SKM-1 (cell line): ENCODE measurements at regions not wholly inside any gene's neighbourhood (a gene's known extent, or its start where the extent isn't known, plus 50 kb on each side); places are given as distances from the start of the nearest gene placed in this dataset.
"Not testable (repeated sequence)": the region's sequence is repeated elsewhere in the genome, so short reads cannot be mapped to it uniquely, and the experiment has no call there.

Experiments used
- DNase-seq: peaks from one replicate; lab custom pipeline; 2025; ENCODE audit not compliant: unreplicated experiment; lab: John Stamatoyannopoulos, UW

- DNase-seq: no peak
Observed at GRCh38 chr15:39400821-39401550, 179.9 kb upstream of the THBS1 start.

DNA sequence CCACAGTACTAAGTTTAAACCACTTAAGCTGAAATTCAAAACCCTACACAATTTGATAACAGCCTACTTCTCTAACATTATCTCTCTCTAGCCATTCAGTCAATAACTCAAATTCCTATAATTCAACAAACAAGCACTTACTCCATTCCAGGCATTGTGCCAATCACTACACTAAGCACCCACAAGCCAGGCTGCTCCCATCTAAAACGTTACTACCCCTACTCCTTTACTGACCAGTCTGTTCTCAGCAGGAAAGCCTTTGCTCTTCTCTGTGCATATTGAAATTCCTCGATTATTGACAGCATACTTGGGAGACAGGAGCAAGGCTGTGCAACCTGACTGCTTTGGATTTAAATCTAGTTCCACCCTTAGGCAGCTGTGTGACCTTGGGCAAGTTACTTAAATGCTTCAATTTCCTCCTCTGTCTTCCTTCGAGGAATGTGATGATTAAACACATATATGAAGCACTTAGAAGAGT is 177.2 kb upstream of the THBS1 start:
- no peak for DNase-seq

DNA sequence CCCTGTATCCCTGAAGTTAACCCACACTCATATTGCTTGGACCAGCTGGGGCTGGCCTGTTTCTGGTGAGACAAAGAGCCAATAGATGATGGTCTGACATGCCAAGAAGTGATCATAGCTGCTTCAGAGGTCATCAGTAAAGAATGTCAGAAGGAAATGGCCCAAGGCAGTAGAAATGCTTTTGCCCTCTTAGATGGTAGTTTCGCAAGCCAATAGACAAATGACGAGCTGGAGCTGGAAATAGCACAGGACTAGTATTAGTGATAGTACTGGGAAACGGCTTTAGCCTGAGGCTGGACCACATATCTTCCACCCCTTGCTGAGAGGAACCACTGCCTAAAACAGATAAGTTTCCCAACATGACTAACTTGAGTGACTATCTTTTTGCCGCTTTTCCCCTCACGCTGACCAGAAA is 176.1 kb upstream of the THBS1 start:
- DNase-seq: no peak

- DNase-seq: no peak
Observed at GRCh38 chr15:39406485-39406884, 174.4 kb upstream of the THBS1 start.

GRCh38 chr15:39407116-39407515 is 173.8 kb upstream of the THBS1 start:
- DNase-seq: no peak

GRCh38 chr15:39409876-39410530 is 170.9 kb upstream of the THBS1 start:
- DNase-seq: no peak

- DNase-seq: peak; percentile 77
Observed at GRCh38 chr15:39411102-39411989, 169.5 kb upstream of the THBS1 start.

- no peak for DNase-seq
Observed at GRCh38 chr15:39413558-39413957, 167.3 kb upstream of the THBS1 start.

GRCh38 chr15:39414201-39414600 is 166.7 kb upstream of the THBS1 start:
- no peak for DNase-seq

- no peak for DNase-seq
Observed at GRCh38 chr15:39415634-39416033, 165.2 kb upstream of the THBS1 start.

- DNase-seq: no peak
Observed at GRCh38 chr15:39416258-39416657, 164.6 kb upstream of the THBS1 start.

DNA sequence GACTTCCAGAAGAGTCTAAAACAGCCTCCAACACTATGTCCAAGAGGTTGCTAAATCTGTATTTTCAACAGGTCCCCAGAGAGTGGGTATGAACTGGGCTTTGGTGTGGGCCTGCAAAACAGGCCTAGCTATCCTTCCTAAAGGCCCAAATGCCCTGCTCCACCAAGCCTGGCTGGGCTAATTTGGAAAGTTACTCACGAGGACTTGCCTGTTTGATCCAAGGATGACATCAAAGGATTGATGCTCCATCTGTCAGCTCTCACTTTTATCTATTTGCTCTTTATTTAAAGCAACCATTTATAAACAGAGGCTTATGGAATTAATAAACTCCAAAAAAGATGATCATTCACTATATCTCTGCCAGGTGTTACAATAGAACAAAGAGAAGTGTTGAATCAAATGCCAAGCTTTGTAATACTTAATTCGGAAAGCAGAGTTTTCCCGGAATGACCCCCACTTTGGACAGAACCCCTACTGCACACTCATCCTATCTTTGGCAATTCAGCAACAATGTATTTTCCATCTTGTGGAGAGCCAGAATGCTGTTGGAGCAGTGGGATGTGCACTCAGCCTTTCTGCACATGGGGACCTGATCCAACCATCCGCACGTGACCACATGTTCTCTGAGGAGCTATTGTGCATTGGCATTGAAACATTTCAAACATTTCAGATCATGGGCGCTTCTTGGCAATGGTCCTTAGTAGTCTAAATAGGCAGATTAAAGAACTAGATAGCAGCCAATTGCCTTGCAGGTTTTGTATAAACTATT is 163.3 kb upstream of the THBS1 start:
- DNase-seq: no peak

- no peak for DNase-seq
Observed at GRCh38 chr15:39419651-39420050, 161.2 kb upstream of the THBS1 start.

DNA sequence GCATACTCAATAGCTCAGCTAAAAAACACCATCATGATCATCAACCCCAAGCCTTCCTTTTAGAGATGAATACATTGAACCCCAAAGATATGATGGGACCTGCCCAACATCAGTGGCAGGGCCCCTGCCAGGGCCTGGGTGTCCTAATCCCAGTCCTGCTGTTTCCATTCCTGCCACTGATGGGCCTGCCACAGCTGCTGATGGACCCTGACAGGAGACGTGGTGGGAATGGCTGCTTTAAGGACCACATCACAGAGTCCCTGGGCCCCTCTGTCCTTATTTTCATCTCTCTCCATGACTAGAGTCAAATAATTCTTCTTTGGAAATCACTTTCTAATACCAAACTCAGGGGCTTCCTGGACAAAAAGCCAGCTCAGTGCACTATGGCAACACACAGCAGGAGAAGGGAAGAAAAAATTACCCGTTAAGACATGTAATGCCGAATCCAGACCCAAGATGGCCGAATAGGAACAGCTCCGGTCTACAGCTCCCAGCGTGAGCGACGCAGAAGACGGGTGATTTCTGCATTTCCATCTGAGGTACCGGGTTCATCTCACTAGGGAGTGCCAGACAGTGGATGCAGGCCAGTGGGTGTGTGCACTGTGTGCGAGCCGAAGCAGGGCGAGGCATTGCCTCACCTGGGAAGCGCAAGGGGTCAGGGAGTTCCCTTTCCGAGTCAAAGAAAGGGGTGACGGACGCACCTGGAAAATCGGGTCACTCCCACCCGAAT is 160.6 kb upstream of the THBS1 start:
- not testable (repeated sequence) for DNase-seq

DNA sequence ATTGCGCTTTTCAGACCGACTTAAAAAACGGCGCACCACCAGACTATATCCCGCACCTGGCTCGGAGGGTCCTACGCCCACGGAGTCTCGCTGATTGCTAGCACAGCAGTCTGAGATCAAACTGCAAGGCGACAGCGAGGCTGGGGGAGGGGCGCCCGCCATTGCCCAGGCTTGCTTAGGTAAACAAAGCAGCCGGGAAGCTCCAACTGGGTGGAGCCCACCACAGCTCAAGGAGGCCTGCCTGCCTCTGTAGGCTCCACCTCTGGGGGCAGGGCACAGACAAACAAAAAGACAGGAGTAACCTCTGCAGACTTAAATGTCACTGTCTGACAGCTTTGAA is 160.1 kb upstream of the THBS1 start:
- DNase-seq: not testable (repeated sequence)

DNA sequence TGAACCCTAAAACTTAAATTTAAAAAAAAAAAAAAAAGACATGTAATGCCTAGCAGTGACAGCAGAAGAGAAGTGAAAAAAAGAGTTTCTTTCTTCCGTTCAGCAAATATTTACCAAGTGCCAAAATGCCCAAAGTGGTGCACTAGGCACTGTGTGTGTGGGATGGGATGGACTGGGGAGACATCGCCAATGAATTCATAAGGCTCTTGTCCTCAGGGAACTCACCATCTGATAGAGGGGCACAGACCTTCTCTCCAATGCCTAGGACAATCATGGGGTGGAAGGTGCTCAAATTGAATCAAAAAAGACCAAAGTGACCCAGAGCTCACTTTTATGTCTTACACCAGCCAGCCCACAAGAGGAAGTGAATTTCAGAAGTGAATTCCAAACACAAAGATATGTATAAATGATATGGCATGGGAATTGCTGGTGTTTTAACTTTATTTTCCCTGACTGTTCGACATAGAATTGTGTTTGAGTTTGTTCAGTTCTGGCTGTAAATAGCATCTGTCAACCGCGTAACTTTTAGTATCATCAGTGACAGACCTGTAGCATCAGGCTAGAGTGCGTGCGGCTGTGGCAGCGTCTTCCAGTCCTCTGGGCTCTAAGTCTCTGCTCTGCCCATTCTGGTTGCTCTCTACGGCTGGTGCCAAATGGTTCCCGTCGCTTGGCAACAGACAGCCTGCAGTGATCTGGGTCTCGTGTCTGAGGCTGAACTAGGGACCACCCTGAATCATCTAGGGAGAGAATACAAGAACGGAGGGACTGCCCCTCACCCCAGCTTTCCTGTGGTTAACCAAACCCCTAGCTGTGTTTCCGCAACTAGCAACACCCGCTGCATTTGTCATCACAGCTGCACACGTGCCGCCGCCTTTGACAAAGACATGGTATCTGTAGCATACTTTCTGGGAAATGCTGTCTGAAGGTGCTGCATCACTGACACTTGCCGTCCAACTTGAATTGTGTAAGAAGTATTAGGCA is 154.0 kb upstream of the THBS1 start:
- DNase-seq: peak; percentile 67

DNA sequence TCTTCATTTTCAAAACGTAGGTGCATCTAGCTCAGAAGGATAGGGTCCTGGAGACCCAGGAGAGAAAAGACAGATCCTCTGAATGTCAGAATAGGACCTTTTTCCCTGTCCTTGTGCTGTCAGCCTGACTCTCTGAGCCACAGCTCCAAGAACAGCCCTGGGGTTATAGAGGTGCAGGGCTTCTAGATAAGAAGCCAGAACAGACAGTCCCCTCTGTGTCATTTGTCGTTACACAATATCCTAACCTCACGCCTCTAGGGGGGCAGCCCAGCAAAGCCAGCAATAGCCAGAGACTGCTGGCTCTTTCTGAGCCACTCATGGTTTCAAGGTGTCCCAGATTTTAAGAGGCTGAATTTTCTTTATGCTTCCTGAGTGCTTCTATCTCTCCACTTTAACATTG is 153.2 kb upstream of the THBS1 start:
- no peak for DNase-seq

DNA sequence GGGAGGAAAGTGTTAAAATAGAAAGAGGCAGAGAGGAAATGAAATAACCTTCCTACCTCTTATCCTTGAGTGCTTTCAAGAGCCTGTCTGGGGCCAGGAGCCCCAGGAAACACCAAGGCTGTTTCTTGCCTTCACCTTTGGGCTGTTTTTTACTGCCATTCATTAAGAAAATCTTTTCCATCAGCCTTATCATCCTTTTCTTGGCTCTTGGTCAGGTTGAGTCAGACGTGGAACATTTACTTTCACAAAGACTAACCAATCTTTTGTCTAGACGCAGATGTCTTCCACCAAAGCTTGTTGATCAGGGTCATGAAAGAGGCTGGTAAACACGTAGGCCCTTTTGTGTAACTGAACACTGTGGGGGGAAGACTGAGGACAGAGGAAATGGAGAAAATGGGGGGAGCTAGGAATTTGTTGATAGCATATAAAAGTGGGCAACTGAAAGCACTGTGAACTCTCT is 151.0 kb upstream of the THBS1 start:
- no peak for DNase-seq

DNA sequence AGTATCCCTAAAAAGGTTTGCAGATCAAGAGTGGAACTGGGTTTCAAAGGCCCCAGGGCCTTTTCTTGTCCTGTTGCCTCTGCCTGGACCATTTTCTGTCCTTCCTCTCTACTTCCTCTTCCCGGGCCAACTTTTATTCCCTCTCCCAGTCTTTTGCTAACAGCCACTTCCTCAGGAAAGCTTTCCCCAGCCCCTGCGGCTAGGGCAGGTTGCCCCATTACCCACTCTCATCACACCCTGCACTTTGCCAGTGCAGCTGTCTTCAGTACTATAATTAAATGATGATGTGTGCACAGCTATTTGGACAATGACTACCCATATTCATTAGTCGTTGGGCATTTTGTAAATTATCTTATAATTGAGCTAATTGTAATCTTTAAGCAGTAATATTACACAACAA is 150.5 kb upstream of the THBS1 start:
- no peak for DNase-seq
